Epithelial cell of proximal tubule (primary cell): ENCODE measurements at regions not wholly inside any gene's neighbourhood (a gene's known extent, or its start where the extent isn't known, plus 50 kb on each side); places are given as distances from the start of the nearest gene placed in this dataset.
A peak's percentile ranks its signal among the peaks of the same experiment; 100 is the strongest.

Experiments used
- DNase-seq: peaks from one replicate; pipeline ENCODE4 v3.0.0-alpha.2; 2011; ENCODE audit warnings: low read depth
- H3K4me3 ChIP-seq: 2 replicates; pipeline ENCODE4 v1.5.1; 2011; ENCODE audit warnings: low read depth, mild to moderate bottlenecking, low read length
- TF ChIP-seq, protein P1 (sequence below): conservative IDR thresholded peaks from 2 replicates; pipeline ENCODE4 v1.5.1; 2012; ENCODE audit warnings: low read depth, mild to moderate bottlenecking, low read length

DNA sequence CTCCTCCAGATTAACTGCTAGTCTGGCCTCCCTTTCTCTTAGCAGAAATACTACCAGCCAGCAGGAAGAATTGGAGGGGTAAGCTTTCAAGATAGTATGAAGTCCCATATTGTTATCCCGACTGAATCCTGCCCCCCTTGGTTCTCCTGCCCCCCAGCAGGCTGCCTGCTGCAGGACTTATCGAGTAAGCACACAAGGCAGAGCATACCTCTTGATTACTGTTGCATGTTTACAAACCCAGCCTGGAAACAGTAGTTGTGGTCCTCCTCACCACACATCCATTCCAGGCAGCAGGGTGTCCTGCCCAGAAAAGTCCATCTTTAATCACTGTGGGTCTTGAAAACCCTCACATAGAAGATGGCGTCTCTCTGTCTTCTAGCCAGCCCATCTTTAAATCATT, 66.8 kb upstream of the PPP2R3A start:
- DNase-seq = no peak
- TF ChIP-seq, protein P1, sequence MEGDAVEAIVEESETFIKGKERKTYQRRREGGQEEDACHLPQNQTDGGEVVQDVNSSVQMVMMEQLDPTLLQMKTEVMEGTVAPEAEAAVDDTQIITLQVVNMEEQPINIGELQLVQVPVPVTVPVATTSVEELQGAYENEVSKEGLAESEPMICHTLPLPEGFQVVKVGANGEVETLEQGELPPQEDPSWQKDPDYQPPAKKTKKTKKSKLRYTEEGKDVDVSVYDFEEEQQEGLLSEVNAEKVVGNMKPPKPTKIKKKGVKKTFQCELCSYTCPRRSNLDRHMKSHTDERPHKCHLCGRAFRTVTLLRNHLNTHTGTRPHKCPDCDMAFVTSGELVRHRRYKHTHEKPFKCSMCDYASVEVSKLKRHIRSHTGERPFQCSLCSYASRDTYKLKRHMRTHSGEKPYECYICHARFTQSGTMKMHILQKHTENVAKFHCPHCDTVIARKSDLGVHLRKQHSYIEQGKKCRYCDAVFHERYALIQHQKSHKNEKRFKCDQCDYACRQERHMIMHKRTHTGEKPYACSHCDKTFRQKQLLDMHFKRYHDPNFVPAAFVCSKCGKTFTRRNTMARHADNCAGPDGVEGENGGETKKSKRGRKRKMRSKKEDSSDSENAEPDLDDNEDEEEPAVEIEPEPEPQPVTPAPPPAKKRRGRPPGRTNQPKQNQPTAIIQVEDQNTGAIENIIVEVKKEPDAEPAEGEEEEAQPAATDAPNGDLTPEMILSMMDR = no peak

DNA sequence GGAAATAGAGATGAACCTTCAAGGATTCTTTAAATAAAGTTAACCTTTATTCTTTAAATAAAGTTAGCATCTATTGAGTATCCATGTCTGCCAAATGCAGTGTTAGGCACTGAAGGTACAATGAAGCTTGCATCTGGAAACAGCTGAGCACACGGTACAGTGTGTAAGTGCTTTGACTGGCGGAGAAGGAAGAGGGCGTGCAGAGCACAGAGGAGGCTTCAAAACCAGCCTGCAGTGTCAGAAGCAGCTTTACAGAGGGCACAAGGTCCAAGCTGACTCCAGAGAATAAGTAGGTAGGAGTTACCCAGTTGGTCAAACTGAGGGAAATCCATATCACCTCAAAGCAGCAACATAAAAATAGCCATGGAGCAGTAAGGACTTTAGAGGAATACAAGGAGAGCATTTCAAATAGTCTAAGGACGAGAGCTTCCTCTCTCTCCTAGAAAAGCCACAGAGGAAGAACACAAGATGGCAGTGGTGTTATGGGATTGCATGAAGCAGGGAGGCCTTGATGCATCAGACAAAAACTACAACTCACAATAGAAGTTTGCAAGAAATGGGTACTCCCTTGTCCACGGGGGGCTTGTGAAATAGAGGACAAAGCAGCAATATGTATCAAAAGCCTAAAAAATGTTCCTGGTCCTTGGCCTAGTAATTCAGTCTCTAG, 60.3 kb upstream of the PPP2R3A start:
- DNase-seq = no peak
- TF ChIP-seq, protein P1 = peak; percentile 89
- no peak overlapping the region for H3K4me3 ChIP-seq

More for the DNA sequence above, 66.8 kb upstream of the PPP2R3A start:
- no peak overlapping the region for H3K4me3 ChIP-seq

DNA sequence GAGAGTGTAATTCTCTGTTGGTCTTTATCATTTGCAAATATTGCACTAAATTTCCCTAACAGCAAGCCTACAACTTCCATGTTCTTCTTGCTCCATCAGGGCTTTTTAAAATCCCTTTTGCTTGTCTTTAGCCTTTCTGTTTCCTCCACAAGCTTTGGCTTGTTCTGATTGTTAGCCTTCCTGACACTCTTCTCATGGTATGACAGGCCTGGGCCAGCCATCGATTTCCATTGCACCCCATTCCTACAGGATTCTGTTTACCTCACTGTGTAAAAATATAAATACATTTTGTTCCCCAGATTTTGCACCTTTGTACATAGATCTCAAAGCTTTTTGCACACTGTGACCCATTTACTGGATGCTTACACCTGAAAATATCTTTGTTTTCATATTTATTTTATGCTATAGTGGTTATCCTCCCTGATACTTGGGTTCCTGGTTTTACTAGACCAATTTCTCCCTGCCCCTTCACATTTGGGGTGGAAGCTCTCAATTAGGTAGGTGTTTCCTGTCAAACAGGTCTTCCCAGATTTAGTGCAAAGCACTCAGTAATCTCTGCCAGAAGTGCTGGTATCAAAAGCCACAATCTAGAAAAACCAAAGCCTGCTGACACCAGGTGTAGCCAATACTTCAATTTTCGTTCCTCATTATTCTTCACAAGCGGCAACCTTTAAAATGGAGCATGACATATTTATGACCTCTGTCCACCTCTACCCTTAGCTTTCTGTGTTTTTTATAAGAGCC, 57.9 kb upstream of the PPP2R3A start:
- DNase-seq = no peak
- TF ChIP-seq, protein P1 = no peak
- no peak overlapping the region for H3K4me3 ChIP-seq

DNA sequence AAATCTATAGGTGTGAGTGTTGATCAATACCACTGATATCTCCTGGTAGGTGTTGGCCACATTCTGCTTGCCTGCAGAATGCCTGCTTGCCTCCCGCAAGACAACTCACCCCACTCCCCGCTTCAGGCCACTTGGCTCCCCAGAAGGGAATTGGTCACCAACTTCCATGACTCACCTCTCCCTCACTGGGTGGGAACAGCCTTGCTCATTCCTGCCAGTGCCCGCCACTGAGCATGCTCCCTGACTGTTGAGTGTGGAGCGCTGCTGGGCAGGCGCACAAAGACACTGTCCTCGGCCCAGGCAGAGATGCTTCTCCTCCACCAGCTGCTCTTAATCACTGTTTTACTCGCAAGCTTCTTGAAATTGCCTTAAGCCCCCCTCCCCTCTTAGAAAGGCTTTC, 57.3 kb upstream of the PPP2R3A start:
- no peak for DNase-seq
- TF ChIP-seq, protein P1 = no peak
- no peak overlapping the region for H3K4me3 ChIP-seq

DNA sequence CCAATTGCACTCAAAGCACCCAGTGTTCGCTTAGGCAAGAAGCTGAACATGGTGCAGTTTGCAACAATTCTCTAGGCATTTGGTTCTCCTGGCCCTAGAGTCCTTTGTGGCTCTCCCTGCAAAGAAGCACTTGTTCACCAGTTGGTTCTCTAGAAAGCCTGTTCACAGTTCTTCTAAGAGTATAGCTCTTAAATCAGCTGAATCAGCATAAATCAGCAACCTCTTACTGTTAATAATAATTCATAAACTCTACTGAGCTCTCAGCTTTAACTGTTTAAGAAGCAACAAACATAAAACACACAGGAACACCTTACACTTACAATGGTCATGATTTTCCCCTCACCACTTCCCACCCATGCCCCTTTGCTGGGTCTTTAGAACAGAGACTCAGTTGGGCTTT, 56.8 kb upstream of the PPP2R3A start:
- no peak for DNase-seq
- no peak overlapping the region for H3K4me3 ChIP-seq
- TF ChIP-seq, protein P1 = no peak

DNA sequence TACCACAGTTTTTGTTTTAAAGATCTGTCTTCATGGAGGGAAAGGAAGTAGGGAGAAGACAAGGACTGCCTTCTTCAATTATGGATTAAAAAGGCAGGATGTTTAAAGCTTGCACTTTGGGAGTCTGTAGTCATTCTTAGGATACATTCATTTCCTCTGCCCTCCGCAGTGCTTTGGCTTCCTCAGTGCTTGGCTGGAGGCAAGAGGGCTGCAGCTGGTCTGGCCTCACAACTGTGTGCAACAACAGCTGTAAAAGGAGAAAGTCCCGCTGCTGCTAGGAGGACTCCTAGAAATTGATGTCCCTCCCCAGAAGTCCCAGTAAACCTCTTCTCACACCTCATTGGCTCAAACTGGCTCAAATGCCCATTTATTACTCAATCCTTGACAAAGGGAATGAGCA, 54.4 kb upstream of the PPP2R3A start:
- TF ChIP-seq, protein P1 = no peak
- DNase-seq = no peak
- no peak overlapping the region for H3K4me3 ChIP-seq
